NK-92 treated with Interleukin-12 subunit alpha and Interleukin-12 subunit beta, amount 100 ng/mL, for 24 hours (cell line): ENCODE measurements at regions not wholly inside any gene's neighbourhood (a gene's known extent, or its start where the extent isn't known, plus 50 kb on each side); places are given as distances from the start of the nearest gene placed in this dataset.
A peak's percentile ranks its signal among the peaks of the same experiment; 100 is the strongest.
"Not testable (repeated sequence)": the region's sequence is repeated elsewhere in the genome, so short reads cannot be mapped to it uniquely, and the experiment has no call there.

Experiments
- DNase-seq: peaks from one replicate; lab custom pipeline; 2025; lab: John Stamatoyannopoulos, UW

DNA sequence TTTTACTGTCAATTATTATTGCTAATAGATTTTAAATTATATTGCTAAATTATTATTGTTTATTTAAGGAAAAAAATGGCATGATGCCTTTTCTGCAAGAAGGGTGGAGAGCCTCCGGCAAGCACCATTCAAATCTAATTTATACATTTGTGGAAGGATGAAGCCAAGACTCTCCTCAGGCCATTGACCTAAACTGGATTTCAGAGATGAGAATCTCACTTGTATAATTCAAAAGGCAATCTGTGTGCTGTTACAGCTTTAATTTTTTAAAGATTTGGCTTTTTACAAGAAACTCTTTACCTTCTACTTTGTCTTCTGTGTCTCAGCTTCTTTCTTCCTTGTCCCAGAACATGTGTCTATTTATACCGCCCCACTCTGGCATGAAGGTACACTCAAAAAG, 722.5 kb downstream of the ETS1 start:
- no peak for DNase-seq

DNA sequence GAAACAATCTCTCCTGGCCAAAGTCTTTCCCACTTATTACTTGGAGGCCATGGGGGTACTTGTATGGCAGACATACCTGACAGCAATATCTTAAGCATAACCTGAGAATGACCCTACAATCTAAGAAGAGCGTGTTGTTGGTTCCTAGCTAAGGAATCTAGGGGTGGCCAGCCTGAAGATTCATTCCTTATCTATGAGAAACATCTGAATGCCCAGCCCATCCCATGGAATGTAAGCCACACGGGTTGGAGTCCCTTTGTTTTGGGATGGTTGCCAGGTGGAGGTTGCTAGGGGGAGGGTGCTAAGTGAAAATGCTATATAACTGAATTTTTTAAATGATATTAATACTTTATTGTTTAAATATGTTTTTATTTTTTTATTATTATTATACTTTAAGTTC, 725.0 kb downstream of the ETS1 start:
- DNase-seq = no peak

DNA sequence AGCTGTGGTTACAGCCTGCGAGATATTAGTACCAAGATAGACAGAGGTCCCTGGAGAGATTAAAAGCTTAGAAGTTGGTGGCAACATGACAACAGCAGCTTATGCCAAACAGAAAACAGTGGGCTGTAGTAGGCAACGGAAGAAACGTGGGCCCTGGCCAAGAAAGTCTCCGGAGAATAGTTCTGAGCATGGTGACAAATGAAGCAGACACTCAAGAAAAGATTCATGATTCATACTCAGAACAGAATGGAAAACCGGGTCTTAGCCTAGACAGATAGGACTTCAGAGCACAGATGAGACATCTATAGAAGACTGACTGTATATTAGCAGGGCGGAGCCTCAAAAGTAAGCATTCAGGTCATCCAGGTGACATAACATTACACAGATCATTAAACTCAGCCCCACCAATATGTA, 727.4 kb downstream of the ETS1 start:
- DNase-seq = no peak

DNA sequence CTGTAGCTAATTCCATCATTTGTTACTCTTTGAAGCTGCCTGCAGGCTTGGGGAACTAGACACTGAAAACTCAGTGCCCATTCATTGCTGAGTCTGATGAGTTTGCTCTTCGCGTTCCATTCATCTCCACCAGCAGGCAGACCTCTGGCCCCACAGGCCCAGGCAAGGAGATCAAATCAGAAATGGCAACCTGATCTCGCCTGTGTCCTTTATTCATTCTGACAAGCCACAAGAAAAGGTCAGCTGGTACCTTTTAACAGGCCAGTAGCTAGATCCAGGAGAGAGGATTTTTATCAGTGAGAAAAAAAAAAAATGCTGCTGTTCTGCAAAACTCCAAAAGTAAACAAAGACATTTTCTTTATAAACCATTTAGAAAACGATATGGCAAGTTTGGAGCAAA, 742.5 kb downstream of the ETS1 start:
- DNase-seq = no peak

DNA sequence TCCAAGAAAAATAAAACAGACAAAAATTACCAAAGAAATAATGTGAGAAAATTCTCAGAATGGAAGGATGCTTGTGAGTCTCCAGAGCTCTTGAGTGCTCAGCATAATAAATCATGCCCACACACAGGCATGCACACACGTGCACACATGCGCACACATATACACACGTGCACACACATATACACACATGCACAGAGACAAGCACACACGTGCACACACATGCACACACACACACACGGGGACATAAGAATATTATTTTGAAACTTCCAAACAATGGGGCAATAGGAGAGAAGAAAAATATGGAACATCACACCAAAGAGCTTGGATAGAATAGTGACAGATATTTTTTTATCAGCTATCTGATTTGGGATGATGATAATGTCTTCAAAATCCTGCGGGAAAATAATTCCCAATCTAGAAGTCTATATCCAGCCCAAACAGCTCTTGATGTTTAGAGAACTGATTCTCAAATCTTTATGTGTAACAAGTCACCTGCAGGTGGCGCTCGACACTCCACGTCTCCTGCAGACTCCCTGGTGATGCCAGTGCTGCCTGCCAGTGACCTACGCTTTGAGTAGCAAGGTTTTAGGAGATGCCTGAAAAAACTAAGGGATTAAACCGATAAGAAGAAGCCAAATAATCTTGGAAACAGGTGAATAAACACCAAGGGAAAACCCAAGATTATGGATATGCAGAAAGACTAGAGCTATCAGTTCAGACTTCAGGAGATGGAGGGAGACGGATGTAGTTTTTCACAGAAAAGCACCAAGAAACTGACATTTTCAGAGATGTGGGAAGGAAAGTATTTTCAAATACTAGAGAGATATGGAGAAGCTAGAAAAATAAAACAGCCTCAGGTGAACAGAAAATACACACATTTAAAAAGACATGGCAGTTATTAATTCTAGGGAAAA, 743.6 kb downstream of the ETS1 start:
- DNase-seq = peak; percentile 25

DNA sequence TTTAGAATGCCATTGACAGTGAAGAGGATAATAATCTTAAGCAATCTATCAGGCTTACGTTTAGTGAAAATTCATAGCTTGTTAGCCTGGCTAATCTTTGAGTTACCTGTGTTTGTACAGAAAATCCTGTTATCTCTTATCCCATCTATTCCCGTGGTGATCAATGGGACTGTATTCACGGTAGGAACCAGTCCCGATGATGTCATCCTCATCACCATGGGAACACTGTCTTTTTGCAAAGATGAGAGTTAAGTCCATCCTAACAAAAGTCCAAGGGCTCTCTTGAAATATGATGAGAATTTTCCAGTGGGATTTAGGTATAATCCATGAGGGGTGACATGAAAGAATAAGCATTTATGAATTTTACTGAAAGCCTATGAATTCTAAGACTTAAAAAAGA, 762.2 kb downstream of the ETS1 start:
- DNase-seq = no peak

DNA sequence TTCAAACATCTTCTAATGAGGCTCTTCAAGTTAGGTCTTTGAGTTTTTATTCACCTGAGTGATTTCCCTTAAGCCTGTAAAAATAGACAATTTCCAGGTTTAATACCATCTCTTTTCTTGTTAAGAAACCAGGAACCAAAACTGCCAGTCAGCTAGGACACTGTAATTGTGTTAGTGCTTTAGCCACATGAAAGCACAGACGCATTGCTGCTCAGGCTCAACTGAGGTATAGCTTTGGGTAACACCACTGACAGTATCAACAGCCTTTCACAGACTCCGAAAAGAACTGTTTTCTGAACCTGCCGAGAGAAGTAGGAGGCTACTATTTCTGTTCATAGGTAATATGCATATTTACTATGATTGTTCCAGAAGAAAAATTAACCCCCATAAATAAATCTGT, 768.7 kb downstream of the ETS1 start:
- DNase-seq = no peak

DNA sequence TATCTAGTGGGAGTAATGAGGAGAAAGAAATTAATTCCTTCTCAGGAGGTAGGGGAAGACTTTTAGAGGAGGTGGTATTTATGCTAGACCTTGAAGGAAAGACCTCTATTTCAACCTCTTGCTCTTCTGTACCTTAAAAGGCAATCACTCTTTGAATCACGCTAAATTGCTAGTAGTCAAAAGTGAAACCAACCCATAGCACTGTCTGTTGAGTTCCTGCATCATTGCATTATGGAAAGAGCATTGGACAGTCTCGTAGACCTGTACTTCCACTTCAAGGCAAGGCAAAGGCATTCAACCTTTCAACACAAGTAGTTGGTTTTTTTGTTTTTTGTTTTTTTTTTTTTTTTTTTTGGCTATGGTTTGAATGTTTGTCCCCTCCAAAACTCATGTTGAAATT, 770.4 kb downstream of the ETS1 start:
- DNase-seq = no peak

DNA sequence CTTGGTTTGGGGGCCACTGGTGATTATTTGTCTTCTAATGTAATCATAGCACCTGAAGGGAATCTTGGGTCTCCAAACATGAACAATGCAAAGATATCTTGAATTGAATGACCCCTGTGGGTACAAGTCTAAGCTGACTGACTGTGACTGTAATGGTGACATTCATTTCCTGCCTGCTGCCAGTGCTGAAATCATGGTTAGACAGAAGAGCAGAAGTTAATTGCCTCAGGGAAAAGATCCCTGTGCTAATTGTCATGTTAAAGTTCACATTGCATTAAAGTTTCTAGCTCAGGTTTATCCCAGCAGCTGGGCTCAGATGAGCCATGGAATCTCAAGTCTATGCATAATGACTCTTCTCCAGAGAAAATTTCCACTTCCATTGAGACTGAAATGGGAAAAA, 772.0 kb downstream of the ETS1 start:
- no peak for DNase-seq

DNA sequence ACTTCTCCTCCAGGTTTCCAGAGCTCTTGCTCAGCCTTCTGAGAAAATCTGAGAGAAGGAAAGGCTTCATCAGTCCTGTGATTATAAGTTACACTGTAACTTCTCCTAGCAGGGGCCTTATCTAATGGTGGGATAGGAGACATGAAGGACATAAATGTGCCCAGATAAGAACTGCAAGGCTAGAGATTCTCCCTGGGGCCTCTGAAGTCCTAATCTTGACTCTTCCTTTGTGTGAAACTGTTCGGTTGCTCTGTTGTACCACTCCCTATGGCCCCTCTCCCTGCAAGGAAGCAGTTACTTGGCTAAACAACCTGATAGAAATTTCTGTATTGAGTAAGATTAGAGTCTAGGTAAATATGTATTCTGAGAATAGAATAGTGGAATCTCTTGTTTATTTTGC, 780.9 kb downstream of the ETS1 start:
- DNase-seq = no peak

DNA sequence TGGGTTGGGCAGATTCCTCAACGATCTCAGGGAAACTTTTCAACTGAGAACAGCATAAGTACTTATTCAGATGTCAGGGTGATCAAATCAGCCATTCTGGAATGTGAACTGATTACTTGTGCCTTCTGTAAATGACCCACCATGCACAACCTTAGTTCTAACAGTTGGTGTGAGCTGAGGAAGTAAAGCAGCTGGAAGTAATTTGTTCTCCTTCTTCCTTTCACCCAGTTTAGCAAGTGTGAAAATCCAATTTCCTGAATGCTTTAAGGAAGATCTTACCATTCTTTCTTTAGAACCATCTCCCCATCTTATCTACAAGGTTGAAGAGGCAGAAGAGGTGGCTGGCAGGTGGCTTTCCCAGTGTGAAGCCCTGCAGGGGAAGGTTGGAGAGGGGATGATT, 781.6 kb downstream of the ETS1 start:
- no peak for DNase-seq

DNA sequence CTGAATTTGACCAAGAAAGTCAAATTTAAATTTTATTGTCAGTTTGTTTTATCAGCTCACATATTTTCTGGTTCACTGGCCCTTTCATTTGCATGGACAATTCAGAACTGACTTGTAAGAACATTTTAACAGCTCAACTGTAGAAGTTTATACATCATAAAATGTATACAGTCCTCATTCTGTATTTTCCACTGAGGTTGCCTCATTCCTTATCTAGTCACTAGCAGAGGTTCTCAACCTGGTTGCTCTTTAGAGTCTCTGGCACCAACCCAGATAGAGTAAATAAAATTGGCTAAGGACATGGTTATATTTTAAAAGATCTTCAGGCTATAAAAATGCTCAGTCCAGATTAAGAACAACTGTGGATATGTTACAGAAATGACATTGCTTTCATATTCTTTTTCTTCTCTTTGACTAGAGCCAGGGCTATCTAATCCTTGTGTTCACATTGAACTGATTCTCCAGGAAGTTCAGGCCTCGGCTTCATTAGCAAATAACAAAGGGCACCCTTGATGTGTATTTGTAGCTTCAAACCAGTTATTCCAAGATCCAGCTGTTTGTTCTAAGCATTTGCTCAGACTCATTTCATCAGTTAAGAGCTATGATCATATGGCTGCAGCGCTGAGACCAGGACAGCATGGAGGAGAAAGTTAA, 782.5 kb downstream of the ETS1 start:
- DNase-seq = no peak

DNA sequence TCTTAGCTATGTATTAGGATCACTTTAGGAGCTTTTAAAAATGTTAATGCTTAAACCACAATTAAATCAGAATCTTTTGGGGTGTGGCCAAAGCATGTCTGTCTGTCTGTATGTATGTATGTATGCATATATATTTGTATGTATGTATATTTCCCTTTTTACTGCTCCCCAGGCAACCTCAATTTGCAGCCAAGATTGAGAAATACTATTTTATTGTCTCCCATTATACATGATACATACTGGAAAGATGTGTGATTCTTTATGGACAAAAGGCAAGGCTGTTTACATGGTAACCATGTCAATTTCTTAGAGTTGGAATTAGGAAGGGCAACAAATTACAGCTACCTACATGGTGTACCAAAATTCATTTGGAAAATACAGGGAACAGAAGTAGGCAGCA, 783.6 kb downstream of the ETS1 start:
- no peak for DNase-seq

DNA sequence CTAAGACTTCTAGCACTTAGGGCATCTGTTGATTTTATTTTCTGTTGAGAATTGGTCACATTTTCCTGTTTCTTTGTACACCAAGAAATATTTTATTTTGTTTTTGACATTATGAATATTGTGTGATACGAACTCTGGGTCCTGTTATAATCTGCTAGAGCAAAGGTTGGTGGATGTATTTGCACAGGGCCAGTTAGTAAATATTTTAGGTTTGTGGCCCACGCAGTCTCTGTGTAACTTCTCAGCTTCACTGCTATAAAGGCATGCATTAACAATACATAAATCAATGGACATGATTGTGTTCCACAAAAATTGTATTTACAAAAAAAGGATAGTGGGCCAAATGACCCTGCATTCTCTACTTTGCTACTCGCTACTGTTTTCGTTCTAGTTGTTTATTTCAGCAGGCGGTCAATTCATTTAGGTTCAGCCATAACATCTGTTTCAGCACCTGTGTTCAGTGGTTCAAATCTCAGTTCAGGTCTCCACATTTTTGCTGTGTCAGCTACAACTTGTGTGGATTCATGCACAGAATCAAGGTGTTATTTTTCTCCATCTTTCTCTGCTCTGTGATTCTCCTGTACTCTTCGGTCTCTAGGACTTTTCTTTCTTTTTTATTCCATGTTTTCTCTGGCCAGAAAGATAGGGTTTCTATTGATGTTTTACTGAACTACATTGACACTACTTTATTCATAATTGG, 786.2 kb downstream of the ETS1 start:
- no peak for DNase-seq

DNA sequence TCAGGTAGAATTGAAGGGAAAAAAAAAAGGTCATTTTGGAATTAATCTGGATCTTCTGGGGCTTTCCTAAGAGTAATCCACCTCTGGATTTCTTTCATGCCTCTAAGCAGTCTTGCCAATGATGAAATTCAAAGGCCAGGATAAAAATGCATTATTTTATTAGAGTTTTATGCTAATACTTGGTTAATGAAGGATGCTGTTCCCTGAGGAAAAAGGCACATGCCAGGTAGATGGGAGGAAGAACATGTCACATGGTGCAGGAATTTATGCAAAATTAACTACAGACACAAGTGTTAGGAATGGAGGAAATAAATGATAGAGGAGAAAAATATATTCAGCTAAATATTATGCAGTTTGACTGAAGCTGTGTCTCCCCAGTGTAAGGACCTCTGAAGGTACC, 792.0 kb downstream of the ETS1 start:
- DNase-seq = no peak

DNA sequence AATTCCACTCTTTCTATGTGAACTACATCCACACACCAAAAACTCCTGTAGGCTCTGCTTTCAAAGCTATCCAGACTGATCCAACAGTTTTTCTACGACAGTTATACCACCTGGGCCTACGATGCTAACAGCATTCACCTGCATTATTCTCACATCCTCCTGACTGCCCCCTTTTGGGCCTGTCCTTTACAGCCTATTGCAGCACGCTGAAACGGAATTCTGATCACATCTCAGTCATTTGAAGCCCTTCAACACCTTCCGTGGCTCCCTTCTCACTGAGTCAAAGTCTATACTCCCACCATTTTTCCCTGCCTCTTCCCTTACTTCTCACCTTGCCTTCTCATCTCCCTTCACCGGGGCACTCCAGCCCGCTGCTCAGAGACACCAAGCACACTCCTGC, 791.3 kb upstream of the KIRREL3 start:
- DNase-seq = no peak

DNA sequence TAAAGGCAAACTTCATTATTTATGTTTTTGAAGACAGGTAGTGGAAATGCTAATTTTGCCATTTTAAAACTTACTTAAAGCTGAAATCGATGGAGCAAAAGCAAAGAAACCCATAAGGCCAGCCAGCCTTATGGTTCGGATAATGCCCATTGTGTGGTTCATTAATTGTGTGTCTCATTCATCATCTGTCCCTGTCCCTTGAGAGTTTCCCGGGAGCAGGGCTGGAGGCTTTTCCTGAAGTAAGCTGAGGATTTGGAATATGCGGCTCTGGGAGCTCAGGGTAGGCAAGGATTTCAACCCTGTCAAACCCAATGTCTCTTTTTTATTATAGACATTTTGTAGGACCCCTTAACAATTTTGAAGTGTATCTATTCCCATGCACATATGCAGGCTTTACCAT, 790.0 kb upstream of the KIRREL3 start:
- DNase-seq = no peak

DNA sequence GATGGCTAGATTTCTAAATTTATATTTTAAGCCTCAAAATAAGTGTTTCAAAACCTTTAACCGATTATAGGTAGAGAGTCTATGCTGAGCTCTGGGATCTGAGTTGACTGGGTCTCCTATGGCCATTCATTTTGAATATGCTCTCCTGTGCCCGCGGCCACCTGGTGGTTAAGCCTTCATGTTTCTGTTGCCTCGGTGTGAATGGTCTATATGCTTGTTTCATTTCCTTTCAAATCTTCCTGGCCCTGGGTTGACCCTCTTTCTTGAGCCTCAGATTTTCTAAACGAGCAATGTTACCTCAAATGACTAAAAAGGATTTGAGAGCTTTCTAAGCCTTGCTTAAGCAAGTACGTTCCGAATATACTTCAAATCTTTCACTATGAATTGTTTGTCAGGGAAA, 789.4 kb upstream of the KIRREL3 start:
- DNase-seq = no peak

DNA sequence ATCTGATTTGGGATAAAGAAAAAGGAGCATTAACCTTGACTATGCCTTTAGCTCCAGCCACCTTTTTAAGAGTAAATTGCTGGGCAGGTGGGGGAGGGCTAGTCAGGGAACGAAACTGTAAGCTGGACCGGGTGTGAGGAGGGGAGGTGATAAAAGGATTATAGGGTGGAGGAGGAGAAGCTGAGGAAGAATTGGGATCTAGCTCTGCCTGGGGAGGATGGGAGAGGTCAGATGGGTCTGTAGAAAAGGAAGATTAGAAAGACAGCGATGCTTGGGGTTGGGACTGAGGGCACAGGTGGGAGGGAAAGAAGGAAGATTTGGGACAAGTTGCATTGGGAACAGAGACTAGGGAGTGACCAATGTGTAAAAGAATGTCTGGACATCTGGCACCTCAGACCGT, 772.4 kb upstream of the KIRREL3 start:
- not testable (repeated sequence) for DNase-seq

DNA sequence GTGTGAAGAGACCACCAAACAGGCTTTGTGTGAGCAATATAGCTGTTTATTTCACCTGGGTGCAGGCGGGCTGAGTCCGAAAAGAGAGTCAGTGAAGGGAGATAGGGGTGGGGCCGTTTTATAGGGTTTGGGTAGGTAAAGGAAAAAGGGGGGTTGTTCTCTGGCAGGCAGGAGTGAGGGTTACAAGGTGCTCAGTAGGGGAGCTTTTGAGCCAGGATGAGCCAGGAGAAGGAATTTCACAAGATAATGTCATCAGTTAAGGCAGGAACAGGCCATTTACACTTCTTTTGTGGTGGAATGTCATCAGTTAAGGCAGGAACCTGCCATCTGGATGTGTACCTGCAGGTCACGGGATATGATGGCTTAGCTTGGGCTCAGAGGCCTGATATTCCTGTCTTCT, 768.4 kb upstream of the KIRREL3 start:
- not testable (repeated sequence) for DNase-seq

DNA sequence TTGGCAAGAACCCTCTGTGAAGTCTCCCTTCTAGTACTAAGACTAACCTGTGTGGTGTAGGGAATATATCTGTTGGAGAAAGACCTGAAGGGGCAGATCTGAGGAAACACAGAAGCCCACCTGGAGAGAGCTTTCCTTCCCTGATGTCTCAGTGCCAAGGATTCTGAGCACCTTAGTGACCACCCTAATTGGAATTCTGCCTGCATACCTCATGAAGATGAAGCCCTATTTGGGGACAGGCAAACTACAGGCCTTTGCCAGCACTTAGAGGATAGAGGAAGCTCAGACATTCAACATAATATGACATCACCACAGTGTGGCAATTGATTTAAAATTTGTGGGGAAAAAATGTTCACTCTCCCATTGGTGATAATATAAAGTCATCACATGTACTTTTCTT, 766.2 kb upstream of the KIRREL3 start:
- DNase-seq = no peak

DNA sequence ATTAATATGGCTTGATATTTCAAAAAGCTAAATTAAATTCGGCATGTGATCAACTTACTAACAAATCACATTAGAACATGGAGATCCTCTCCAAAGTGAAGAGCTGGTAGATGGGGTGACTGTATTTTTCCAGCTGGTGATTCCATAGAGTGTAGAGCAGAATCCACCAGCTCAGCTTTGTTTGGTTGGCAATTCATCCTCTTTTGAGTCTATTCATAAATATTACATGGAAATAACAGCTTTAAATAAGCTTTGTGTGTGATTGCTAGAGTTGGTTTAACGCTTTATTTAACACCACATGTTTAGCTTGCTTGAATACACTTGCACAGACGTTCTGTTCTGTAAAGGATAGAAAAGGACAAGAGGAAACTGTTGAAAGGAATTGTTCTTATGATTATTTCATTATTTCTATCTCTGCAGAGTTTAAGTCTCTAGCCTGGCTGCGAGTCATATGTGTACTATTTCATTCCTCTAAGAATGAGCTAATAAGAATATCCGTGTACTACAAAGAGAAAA, 738.3 kb upstream of the KIRREL3 start:
- DNase-seq = no peak

DNA sequence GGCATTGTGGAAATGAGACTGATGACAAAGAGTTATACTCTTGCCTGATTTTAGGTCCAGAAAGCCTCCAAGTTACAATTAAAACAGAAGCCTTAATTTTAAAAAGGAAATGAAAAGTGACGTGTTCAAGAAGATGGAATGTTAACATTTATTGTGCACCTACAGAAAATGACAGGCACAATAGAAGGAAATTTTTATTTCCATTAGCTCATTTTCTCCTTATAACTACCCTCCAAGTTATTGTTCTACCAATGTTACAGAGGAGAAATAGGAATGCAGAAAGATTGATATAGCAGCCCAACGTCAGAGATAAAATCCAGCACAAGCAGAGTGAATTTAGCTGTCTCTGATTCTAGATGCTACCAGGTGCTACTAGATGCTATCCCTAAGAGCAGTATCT, 736.9 kb upstream of the KIRREL3 start:
- DNase-seq = no peak
